ENCODE measurements at regions not wholly inside any gene's neighbourhood (a gene's known extent, or its start where the extent isn't known, plus 50 kb on each side); places are given as distances from the start of the nearest gene placed in this dataset.

DNA sequence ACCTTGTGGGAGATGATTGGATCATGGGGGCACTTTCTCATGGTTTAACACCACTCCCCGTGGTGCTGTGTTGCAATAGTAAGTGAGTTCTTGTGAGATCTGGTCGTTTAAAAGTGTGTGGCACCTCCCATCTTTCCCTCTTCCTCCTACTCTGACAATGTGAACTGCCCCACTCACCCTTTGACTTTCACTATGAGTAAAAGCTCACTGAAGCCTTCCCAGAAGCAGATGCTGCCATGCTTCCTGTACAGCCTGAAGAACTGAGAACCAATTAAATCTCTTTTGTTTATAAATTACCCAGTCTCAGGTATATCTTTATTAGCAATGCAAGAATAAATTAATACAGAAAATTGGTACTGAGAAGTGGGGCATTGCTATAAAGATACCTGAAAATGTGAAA lies 509.6 kb upstream of the CT83 start:
- no peak overlapping the region for H3K27ac ChIP-seq
- H3K4me3 ChIP-seq = no peak overlapping the region
- no peak for DNase-seq (ENCODE audit: low read depth, low spot score)
- no peaks in the 10 kb centered on the region for H3K9me3 ChIP-seq (ENCODE audit: low read depth, low read length)
- no peak for TF ChIP-seq FOXP2 (optimal IDR thresholded peaks at IDR 0.05; ENCODE audit: control extremely low read depth, extremely low read length, insufficient read depth)
- TF ChIP-seq POLR2AphosphoS5 (IDR thresholded peaks at IDR 0.05; ENCODE audit: borderline replicate concordance, low read depth, low read length) = no peak
- no peak for TF ChIP-seq EZH2 (IDR thresholded peaks at IDR 0.05)
- no peak overlapping the region for H3K9ac ChIP-seq (ENCODE audit: insufficient read length)
- H3K36me3 ChIP-seq (ENCODE audit: insufficient read depth, low read length) = no peaks in the 10 kb centered on the region

DNA sequence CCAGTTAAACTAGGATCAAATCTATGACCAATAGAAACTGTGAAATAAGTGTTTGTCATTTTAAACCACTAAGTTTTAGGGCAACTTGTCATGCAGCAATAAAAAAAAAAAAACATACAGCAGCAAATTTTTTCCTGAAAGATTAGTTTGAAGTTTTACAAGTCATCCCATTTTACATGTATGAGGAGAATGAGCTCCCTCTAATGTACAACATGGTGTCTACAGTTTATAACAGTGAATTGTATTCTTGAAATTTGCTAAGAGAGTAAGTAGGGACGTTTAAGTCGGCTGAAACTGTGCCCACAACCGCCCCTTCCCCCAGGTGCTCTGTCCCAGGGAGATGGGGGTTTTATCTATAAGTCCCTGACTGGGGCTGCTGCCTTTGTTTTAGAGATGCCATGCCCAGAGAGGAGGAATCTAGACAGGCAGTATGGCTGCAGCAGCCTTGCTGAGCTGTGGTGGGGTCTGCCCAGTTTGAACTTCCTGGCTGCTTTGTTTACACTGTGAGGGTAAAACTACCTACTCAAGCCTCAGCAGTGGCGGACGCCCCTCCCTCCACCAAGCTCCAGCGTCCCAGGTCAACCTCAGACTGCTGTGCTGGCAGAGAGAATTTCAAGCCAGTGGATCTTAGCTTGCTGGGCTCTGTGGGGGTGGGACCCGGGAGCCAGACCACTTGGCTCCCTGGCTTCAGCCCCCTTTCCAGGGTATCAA lies 499.3 kb upstream of the CT83 start:
- Histone ChIP-seq H3K9ac (ENCODE audit: insufficient read length) (no peak overlapping the region), H3K36me3 (ENCODE audit: insufficient read depth, low read length) (no peaks in the 10 kb centered on the region), H3K9me3 (ENCODE audit: low read depth, low read length) (no peaks in the 10 kb centered on the region), H3K27ac (no peak overlapping the region), H3K4me3 (no peak overlapping the region)
- peak; percentile 10 for DNase-seq (ENCODE audit: low read depth, low spot score)
- no peak for TF ChIP-seq EZH2 (IDR thresholded peaks at IDR 0.05)
- TF ChIP-seq FOXP2 (optimal IDR thresholded peaks at IDR 0.05; ENCODE audit: control extremely low read depth, extremely low read length, insufficient read depth) = no peak
- no peak for TF ChIP-seq POLR2AphosphoS5 (IDR thresholded peaks at IDR 0.05; ENCODE audit: borderline replicate concordance, low read depth, low read length)

DNA sequence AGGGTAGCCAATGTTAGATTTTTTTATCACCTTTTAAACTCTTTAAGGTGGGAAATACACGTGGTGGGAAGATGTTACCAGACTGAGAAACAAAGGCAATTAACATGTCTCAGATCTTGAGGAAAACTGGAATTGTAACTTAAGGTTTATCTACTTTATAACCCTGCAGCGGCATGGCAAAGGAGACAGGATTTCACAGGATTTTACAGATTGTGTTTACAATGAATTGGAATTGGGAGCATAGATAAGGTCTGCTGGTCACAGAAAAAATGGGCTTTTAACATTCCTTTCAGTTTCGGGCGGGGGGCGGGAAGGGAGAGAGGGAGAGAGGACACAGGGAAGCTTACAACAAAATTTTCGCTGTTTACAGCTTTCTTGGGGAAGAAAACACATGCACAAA lies 467.5 kb upstream of the CT83 start:
- no peaks in the 10 kb centered on the region for H3K9me3 ChIP-seq (ENCODE audit: low read depth, low read length)
- no peaks in the 10 kb centered on the region for H3K36me3 ChIP-seq (ENCODE audit: insufficient read depth, low read length)
- no peak for DNase-seq (ENCODE audit: low read depth, low spot score)
- no peak overlapping the region for H3K9ac ChIP-seq (ENCODE audit: insufficient read length)
- no peak overlapping the region for H3K27ac ChIP-seq
- no peak overlapping the region for H3K4me3 ChIP-seq
- TF ChIP-seq POLR2AphosphoS5 (IDR thresholded peaks at IDR 0.05; ENCODE audit: borderline replicate concordance, low read depth, low read length) (no peak), EZH2 (IDR thresholded peaks at IDR 0.05) (no peak), FOXP2 (optimal IDR thresholded peaks at IDR 0.05; ENCODE audit: control extremely low read depth, extremely low read length, insufficient read depth) (no peak)

DNA sequence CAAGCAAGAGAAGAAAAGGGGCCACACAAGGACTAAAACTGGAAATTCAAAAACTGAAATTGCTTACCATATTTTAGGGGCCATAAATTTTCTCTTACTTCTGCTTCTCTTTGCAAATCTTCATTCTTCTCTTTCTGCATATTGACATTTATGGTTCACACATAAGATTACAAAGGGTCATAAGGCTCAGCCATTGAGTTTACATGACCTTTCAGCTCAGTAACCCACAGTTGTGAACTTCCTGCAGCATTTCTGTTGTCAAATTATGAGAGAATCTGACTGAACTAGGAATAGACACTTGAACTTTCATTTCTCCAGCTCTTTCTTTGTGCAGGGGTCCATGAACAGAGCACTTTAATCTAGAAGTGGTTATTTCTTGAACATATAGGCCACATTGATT lies 434.8 kb upstream of the CT83 start:
- Histone ChIP-seq H3K27ac (no peak overlapping the region), H3K9ac (ENCODE audit: insufficient read length) (no peak overlapping the region), H3K9me3 (ENCODE audit: low read depth, low read length) (no peaks in the 10 kb centered on the region), H3K4me3 (no peak overlapping the region), H3K36me3 (ENCODE audit: insufficient read depth, low read length) (no peaks in the 10 kb centered on the region)
- TF ChIP-seq EZH2 (IDR thresholded peaks at IDR 0.05) = no peak
- no peak for TF ChIP-seq FOXP2 (optimal IDR thresholded peaks at IDR 0.05; ENCODE audit: control extremely low read depth, extremely low read length, insufficient read depth)
- no peak for TF ChIP-seq POLR2AphosphoS5 (IDR thresholded peaks at IDR 0.05; ENCODE audit: borderline replicate concordance, low read depth, low read length)
- DNase-seq (ENCODE audit: low read depth, low spot score) = no peak

DNA sequence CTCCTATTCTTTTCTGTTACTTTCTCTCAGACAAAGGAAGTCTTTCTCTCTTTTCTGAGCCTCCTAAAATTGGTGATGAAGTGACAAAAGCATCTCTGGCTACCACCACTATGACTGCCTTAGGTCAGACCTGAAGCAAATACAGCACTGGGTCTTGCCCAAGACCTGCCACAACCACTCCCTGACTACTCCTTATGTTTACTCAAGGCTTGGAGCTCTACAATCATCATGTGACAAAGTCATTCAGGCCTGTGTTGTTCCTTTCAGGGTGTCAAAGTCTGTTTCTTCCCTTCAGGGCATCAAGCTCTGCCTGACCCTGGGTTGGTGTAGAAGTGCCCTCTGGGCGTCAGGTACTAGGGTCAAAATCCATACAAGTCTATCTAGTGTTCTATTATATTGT lies 419.2 kb upstream of the CT83 start:
- H3K4me3 ChIP-seq = no peak overlapping the region
- H3K9ac ChIP-seq (ENCODE audit: insufficient read length) = no peak overlapping the region
- DNase-seq (ENCODE audit: low read depth, low spot score) = no peak
- H3K9me3 ChIP-seq (ENCODE audit: low read depth, low read length) = no peaks in the 10 kb centered on the region
- TF ChIP-seq EZH2 (IDR thresholded peaks at IDR 0.05) (no peak), FOXP2 (optimal IDR thresholded peaks at IDR 0.05; ENCODE audit: control extremely low read depth, extremely low read length, insufficient read depth) (no peak), POLR2AphosphoS5 (IDR thresholded peaks at IDR 0.05; ENCODE audit: borderline replicate concordance, low read depth, low read length) (no peak)
- H3K27ac ChIP-seq = no peak overlapping the region
- no peaks in the 10 kb centered on the region for H3K36me3 ChIP-seq (ENCODE audit: insufficient read depth, low read length)

DNA sequence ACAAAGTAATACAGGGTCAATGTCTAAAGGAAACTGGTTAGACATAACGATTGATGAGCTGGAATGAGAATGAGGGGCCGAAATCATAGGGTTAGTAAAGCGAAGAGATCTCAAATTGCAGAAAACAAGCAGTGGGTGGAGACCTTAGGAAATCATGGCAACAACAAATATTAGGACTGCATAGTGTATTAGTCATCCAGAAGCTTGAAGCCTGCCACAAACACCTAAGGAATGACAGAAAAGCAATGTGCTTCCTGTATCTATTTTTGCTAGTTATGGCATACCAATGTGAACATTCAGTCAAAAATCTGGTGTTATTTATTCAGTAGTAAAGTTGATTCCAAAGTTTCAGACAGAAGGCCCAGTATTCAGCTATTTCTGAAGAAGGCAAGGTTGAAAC lies 410.9 kb upstream of the CT83 start:
- no peak overlapping the region for H3K4me3 ChIP-seq
- H3K9ac ChIP-seq (ENCODE audit: insufficient read length) = no peak overlapping the region
- no peak for DNase-seq (ENCODE audit: low read depth, low spot score)
- TF ChIP-seq POLR2AphosphoS5 (IDR thresholded peaks at IDR 0.05; ENCODE audit: borderline replicate concordance, low read depth, low read length) = no peak
- TF ChIP-seq FOXP2 (optimal IDR thresholded peaks at IDR 0.05; ENCODE audit: control extremely low read depth, extremely low read length, insufficient read depth) = no peak
- TF ChIP-seq EZH2 (IDR thresholded peaks at IDR 0.05) = no peak
- no peaks in the 10 kb centered on the region for H3K36me3 ChIP-seq (ENCODE audit: insufficient read depth, low read length)
- H3K9me3 ChIP-seq (ENCODE audit: low read depth, low read length) = no peaks in the 10 kb centered on the region
- no peak overlapping the region for H3K27ac ChIP-seq

DNA sequence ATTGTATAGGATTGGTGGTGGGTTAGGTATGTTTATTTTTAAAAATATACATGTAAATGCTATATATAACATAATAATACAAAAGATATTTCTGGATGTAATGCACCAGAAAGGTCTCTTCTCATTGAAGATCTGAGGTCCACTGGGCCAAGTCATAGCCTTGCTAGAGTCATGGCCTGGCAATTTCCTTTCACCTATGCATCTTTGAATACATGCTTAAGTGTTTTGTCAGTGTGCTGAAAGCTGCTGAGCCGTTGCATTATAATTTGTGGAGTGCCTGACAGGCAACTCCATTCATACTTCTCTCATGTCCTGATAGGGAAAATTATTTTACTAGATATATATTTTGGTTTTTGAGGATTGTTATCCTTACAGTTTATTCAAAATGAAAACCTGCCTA lies 410.2 kb upstream of the CT83 start:
- H3K27ac ChIP-seq = no peak overlapping the region
- H3K9ac ChIP-seq (ENCODE audit: insufficient read length) = no peak overlapping the region
- DNase-seq (ENCODE audit: low read depth, low spot score) = no peak
- H3K36me3 ChIP-seq (ENCODE audit: insufficient read depth, low read length) = no peaks in the 10 kb centered on the region
- no peak overlapping the region for H3K4me3 ChIP-seq
- no peaks in the 10 kb centered on the region for H3K9me3 ChIP-seq (ENCODE audit: low read depth, low read length)
- no peak for TF ChIP-seq POLR2AphosphoS5 (IDR thresholded peaks at IDR 0.05; ENCODE audit: borderline replicate concordance, low read depth, low read length)
- TF ChIP-seq FOXP2 (optimal IDR thresholded peaks at IDR 0.05; ENCODE audit: control extremely low read depth, extremely low read length, insufficient read depth) = no peak
- no peak for TF ChIP-seq EZH2 (IDR thresholded peaks at IDR 0.05)

DNA sequence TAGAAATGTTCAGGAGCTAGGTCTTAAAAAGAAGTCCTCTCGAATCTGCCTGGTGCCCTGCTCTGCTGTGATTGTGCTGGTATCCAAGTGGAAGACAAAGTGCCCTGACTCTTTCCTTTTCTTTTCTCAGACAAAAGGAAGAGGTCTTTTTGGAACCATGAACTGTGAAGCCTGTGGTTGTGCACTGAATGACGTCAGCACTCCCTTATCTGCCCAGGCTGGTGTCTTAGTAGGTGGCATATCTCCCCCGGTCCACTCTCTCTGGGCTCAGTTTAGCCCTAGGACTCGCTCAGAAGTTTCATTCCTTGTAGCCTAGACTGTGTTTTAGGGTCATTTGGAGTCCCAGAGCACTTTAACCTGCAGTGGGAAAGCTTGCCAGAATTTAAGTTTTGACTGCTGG lies 400.3 kb upstream of the CT83 start:
- no peak for DNase-seq (ENCODE audit: low read depth, low spot score)
- no peaks in the 10 kb centered on the region for H3K36me3 ChIP-seq (ENCODE audit: insufficient read depth, low read length)
- H3K9me3 ChIP-seq (ENCODE audit: low read depth, low read length) = no peaks in the 10 kb centered on the region
- H3K4me3 ChIP-seq = no peak overlapping the region
- H3K27ac ChIP-seq = no peak overlapping the region
- TF ChIP-seq EZH2 (IDR thresholded peaks at IDR 0.05) (no peak), FOXP2 (optimal IDR thresholded peaks at IDR 0.05; ENCODE audit: control extremely low read depth, extremely low read length, insufficient read depth) (no peak), POLR2AphosphoS5 (IDR thresholded peaks at IDR 0.05; ENCODE audit: borderline replicate concordance, low read depth, low read length) (no peak)
- no peak overlapping the region for H3K9ac ChIP-seq (ENCODE audit: insufficient read length)

DNA sequence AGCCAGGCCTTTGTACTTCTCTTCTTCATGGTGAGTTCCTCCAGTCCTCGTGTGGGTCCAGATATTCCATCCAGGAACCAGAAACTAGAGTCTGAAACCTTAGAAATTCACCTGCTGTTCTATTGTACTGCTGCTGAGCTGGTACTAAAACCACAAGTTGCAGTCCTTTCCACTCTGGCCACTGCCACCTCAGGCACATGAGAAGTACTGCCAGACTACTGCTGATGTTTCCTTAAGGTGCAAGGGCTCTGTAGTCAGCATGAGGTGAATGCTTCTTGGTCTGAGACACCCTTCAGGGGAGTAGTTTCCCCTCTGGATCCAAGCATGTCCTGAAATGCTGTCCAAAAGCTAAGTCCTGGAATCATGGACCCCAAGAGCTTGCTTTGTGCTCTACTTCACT lies 399.6 kb upstream of the CT83 start:
- TF ChIP-seq EZH2 (IDR thresholded peaks at IDR 0.05) (no peak), POLR2AphosphoS5 (IDR thresholded peaks at IDR 0.05; ENCODE audit: borderline replicate concordance, low read depth, low read length) (no peak), FOXP2 (optimal IDR thresholded peaks at IDR 0.05; ENCODE audit: control extremely low read depth, extremely low read length, insufficient read depth) (no peak)
- H3K4me3 ChIP-seq = no peak overlapping the region
- DNase-seq (ENCODE audit: low read depth, low spot score) = no peak
- no peak overlapping the region for H3K27ac ChIP-seq
- no peaks in the 10 kb centered on the region for H3K36me3 ChIP-seq (ENCODE audit: insufficient read depth, low read length)
- H3K9me3 ChIP-seq (ENCODE audit: low read depth, low read length) = no peaks in the 10 kb centered on the region
- H3K9ac ChIP-seq (ENCODE audit: insufficient read length) = no peak overlapping the region

Data from SK-N-MC (cell line).